GM21381 (cell line): ENCODE measurements at regions not wholly inside any gene's neighbourhood (a gene's known extent, or its start where the extent isn't known, plus 50 kb on each side); places are given as distances from the start of the nearest gene placed in this dataset.
"Not testable (repeated sequence)": the region's sequence is repeated elsewhere in the genome, so short reads cannot be mapped to it uniquely, and the experiment has no call there.

ENCODE experiments used
- ATAC-seq: cut with Tn5 transposase; IDR thresholded peaks from one replicate; pipeline ENCODE4 v1.9.1; 2021; ENCODE audit warnings: mild to moderate bottlenecking, moderate library complexity; ENCODE audit not compliant: unreplicated experiment

GRCh38 chr3:8298021-8298954 lies 203.3 kb upstream of the LMCD1 start:
- ATAC-seq, result no peak

- ATAC-seq, result no peak
These were observed 199.5 kb upstream of the LMCD1 start for GRCh38 chr3:8301977-8302735.

GRCh38 chr3:8303466-8303865 lies 198.2 kb upstream of the LMCD1 start:
- no peak for ATAC-seq

GRCh38 chr3:8305371-8305770 lies 196.3 kb upstream of the LMCD1 start:
- ATAC-seq, result no peak

GRCh38 chr3:8307545-8308110 lies 194.0 kb upstream of the LMCD1 start:
- no peak for ATAC-seq

- no peak for ATAC-seq
These were observed 190.3 kb upstream of the LMCD1 start for GRCh38 chr3:8311321-8311720.

- no peak for ATAC-seq
These were observed 188.9 kb upstream of the LMCD1 start for GRCh38 chr3:8312685-8313084.

- ATAC-seq, result no peak
These were observed 187.9 kb upstream of the LMCD1 start for GRCh38 chr3:8313560-8314267.

GRCh38 chr3:8315526-8315925 lies 186.1 kb upstream of the LMCD1 start:
- not testable (repeated sequence) for ATAC-seq

GRCh38 chr3:8317661-8318649 lies 183.7 kb upstream of the LMCD1 start:
- ATAC-seq, result no peak

- ATAC-seq, result no peak
These were observed 181.5 kb upstream of the LMCD1 start for GRCh38 chr3:8319935-8320634.

- ATAC-seq, result no peak
These were observed 180.7 kb upstream of the LMCD1 start for GRCh38 chr3:8320711-8321458.

- ATAC-seq, result peak; percentile 75
These were observed 176.9 kb upstream of the LMCD1 start for GRCh38 chr3:8324747-8325146.

GRCh38 chr3:8325306-8325705 lies 176.3 kb upstream of the LMCD1 start:
- no peak for ATAC-seq

- ATAC-seq, result not testable (repeated sequence)
These were observed 175.8 kb upstream of the LMCD1 start for GRCh38 chr3:8325833-8326232.

- no peak for ATAC-seq
These were observed 173.9 kb upstream of the LMCD1 start for GRCh38 chr3:8327739-8328138.

GRCh38 chr3:8328967-8329366 lies 172.7 kb upstream of the LMCD1 start:
- ATAC-seq, result no peak

- no peak for ATAC-seq
These were observed 172.0 kb upstream of the LMCD1 start for GRCh38 chr3:8329598-8329997.

- no peak for ATAC-seq
These were observed 165.2 kb upstream of the LMCD1 start for GRCh38 chr3:8336456-8336855.
